ENCODE measurements at regions not wholly inside any gene's neighbourhood (a gene's known extent, or its start where the extent isn't known, plus 50 kb on each side); places are given as distances from the start of the nearest gene placed in this dataset.

GRCh38 chr11:134634897-134635831, 223.1 kb upstream of the B3GAT1 start:
- POLR2A ChIA-PET = no interaction called here
- ATAC-seq (no peak), DNase-seq (no peak)
- Mint-ChIP-seq H3K9me3 (no peaks in the 10 kb centered on the region), H3K27me3 (peaks cover 4 to 16% (median 11%) of the 10 kb centered on the region in 5 donors), H3K4me3 (no peak overlapping the region), H3K4me1 (no peaks in the 10 kb centered on the region), H3K36me3 (no peaks in the 10 kb centered on the region), H3K27ac (no peak overlapping the region)

- POLR2A ChIA-PET = no interaction called here
- no peak overlapping the region for H3K27ac Mint-ChIP-seq
- no peaks in the 10 kb centered on the region for H3K9me3 Mint-ChIP-seq
- H3K27me3 Mint-ChIP-seq = peaks cover 0 to 12% (median 7%) of the 10 kb centered on the region in 5 donors
- no peaks in the 10 kb centered on the region for H3K36me3 Mint-ChIP-seq
- no peak for ATAC-seq
- no peaks in the 10 kb centered on the region for H3K4me1 Mint-ChIP-seq
- no peak for DNase-seq
- no peak overlapping the region for H3K4me3 Mint-ChIP-seq
Observed at GRCh38 chr11:134633276-134633675, 221.2 kb upstream of the B3GAT1 start.

GRCh38 chr11:134632347-134633119, 220.5 kb upstream of the B3GAT1 start:
- no peak overlapping the region for H3K27ac Mint-ChIP-seq
- no peaks in the 10 kb centered on the region for H3K9me3 Mint-ChIP-seq
- no peaks in the 10 kb centered on the region for H3K36me3 Mint-ChIP-seq
- POLR2A ChIA-PET = no interaction called here
- peaks cover 0 to 15% (median 7%) of the 10 kb centered on the region in 5 donors for H3K27me3 Mint-ChIP-seq
- ATAC-seq (no peak), DNase-seq (no peak)
- no peak overlapping the region for H3K4me3 Mint-ChIP-seq
- H3K4me1 Mint-ChIP-seq = no peaks in the 10 kb centered on the region

DNA sequence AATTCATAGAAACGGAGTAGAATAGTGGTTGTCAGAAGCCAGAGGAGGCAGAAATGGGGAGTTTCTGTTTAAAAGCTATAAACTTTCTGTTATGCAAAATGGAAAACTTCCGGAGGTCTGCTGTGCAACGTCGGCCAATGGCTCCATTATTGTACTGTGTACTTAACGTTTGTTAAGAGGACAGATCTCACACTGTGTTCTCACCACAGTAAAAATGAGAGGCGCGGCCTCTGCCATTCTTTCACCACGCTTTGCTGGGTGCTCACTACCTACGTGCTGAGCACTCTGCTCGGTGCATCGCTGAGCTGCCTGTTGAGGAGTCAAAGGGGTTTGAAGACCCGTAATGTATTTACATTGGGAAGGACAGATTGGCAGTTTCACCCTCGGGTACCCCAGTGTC, 218.8 kb upstream of the B3GAT1 start:
- Mint-ChIP-seq H3K4me1 (no peaks in the 10 kb centered on the region), H3K4me3 (no peak overlapping the region), H3K27ac (no peak overlapping the region), H3K36me3 (no peaks in the 10 kb centered on the region), H3K27me3 (peaks cover 0 to 10% (median 7%) of the 10 kb centered on the region in 5 donors), H3K9me3 (no peaks in the 10 kb centered on the region)
- POLR2A ChIA-PET = no interaction called here
- ATAC-seq (no peak), DNase-seq (no peak)

- DNase-seq (no peak), ATAC-seq (no peak)
- no peak overlapping the region for H3K27ac Mint-ChIP-seq
- no peak overlapping the region for H3K4me3 Mint-ChIP-seq
- POLR2A ChIA-PET = no interaction called here
- H3K9me3 Mint-ChIP-seq = no peaks in the 10 kb centered on the region
- no peaks in the 10 kb centered on the region for H3K4me1 Mint-ChIP-seq
- H3K36me3 Mint-ChIP-seq = no peaks in the 10 kb centered on the region
- H3K27me3 Mint-ChIP-seq = peaks cover 0 to 12% (median 6%) of the 10 kb centered on the region in 5 donors
Observed at GRCh38 chr11:134628426-134628825, 216.4 kb upstream of the B3GAT1 start.

DNA sequence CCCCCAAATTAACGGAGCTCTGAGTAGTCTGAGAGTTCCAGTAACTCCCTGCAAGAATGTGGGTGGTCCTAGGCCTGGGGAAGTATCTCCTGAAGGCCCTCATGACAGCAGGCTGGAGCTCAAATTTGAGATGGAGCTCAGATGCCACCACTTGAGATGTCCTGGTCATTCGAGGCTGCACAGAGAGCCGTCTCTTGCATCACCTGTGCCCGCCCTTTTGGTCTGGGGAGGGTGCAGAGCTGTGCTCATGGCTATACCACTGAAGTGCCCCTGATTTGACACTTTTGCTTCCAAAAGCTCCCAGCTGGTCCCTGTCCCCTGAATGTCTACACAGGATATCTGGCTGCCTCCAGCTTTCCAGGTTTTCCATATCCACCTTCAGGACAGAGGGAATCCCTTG, 214.0 kb upstream of the B3GAT1 start:
- POLR2A ChIA-PET = no interaction called here
- DNase-seq (no peak), ATAC-seq (no peak)
- no peak overlapping the region for H3K4me3 Mint-ChIP-seq
- no peaks in the 10 kb centered on the region for H3K36me3 Mint-ChIP-seq
- H3K4me1 Mint-ChIP-seq = no peaks in the 10 kb centered on the region
- peaks cover 0 to 22% (median 5%) of the 10 kb centered on the region in 5 donors for H3K27me3 Mint-ChIP-seq
- H3K9me3 Mint-ChIP-seq = no peaks in the 10 kb centered on the region
- no peak overlapping the region for H3K27ac Mint-ChIP-seq

GRCh38 chr11:134625631-134626030, 213.6 kb upstream of the B3GAT1 start:
- H3K9me3 Mint-ChIP-seq = no peaks in the 10 kb centered on the region
- no peak overlapping the region for H3K4me3 Mint-ChIP-seq
- no peak overlapping the region for H3K27ac Mint-ChIP-seq
- ATAC-seq = no peak
- no peak for DNase-seq
- H3K36me3 Mint-ChIP-seq = no peaks in the 10 kb centered on the region
- POLR2A ChIA-PET = no interaction called here
- peaks cover 0 to 24% (median 5%) of the 10 kb centered on the region in 5 donors for H3K27me3 Mint-ChIP-seq
- H3K4me1 Mint-ChIP-seq = no peaks in the 10 kb centered on the region

- no peak overlapping the region for H3K4me3 Mint-ChIP-seq
- ATAC-seq (no peak), DNase-seq (no peak)
- POLR2A ChIA-PET = no interaction called here
- no peaks in the 10 kb centered on the region for H3K9me3 Mint-ChIP-seq
- H3K4me1 Mint-ChIP-seq = no peaks in the 10 kb centered on the region
- H3K27ac Mint-ChIP-seq = no peak overlapping the region
- no peaks in the 10 kb centered on the region for H3K36me3 Mint-ChIP-seq
- H3K27me3 Mint-ChIP-seq = peaks cover 0 to 28% (median 5%) of the 10 kb centered on the region in 5 donors
Observed at GRCh38 chr11:134625151-134625550, 213.1 kb upstream of the B3GAT1 start.

- Mint-ChIP-seq H3K36me3 (no peaks in the 10 kb centered on the region), H3K9me3 (no peaks in the 10 kb centered on the region), H3K27me3 (peaks cover 0 to 28% (median 5%) of the 10 kb centered on the region in 5 donors), H3K27ac (no peak overlapping the region), H3K4me3 (no peak overlapping the region), H3K4me1 (no peaks in the 10 kb centered on the region)
- DNase-seq (no peak), ATAC-seq (no peak)
- POLR2A ChIA-PET = no interaction called here
Observed at GRCh38 chr11:134624166-134624920, 212.3 kb upstream of the B3GAT1 start.

DNA sequence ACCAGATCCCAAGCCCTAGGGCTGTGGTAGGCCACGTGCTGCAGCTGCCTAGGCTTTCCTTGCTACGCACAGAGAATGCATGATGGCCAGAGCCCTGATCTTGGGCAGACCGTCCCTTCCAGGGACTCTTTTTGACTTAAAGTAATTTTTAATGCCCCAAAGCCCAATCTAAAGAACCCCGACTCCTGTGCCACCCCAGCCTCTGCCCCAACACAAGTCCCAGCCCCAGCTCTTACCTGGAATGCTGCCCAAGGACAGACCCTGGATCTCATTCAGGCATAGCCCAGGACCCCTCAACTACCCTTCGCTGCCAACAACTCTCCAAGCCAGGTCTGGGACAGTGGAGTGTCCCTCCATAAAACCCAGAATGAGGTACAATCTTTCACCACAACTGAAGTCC, 211.7 kb upstream of the B3GAT1 start:
- DNase-seq (no peak), ATAC-seq (no peak)
- no peak overlapping the region for H3K4me3 Mint-ChIP-seq
- H3K27me3 Mint-ChIP-seq = peaks cover 0 to 28% (median 4%) of the 10 kb centered on the region in 5 donors
- POLR2A ChIA-PET = no interaction called here
- no peaks in the 10 kb centered on the region for H3K4me1 Mint-ChIP-seq
- H3K27ac Mint-ChIP-seq = no peak overlapping the region
- no peaks in the 10 kb centered on the region for H3K9me3 Mint-ChIP-seq
- H3K36me3 Mint-ChIP-seq = no peaks in the 10 kb centered on the region

- no peaks in the 10 kb centered on the region for H3K9me3 Mint-ChIP-seq
Observed at GRCh38 chr11:134622458-134622857, 210.4 kb upstream of the B3GAT1 start.

GRCh38 chr11:134617360-134617759, 205.3 kb upstream of the B3GAT1 start:
- ATAC-seq (no peak), DNase-seq (no peak)
- no peaks in the 10 kb centered on the region for H3K9me3 Mint-ChIP-seq
- H3K4me3 Mint-ChIP-seq = no peak overlapping the region
- no peak overlapping the region for H3K27ac Mint-ChIP-seq
- no peaks in the 10 kb centered on the region for H3K4me1 Mint-ChIP-seq
- H3K36me3 Mint-ChIP-seq = no peaks in the 10 kb centered on the region
- POLR2A ChIA-PET = no interaction called here
- peaks cover 2 to 21% (median 7%) of the 10 kb centered on the region in 5 donors for H3K27me3 Mint-ChIP-seq

More at GRCh38 chr11:134622458-134622857, 210.4 kb upstream of the B3GAT1 start:
- Mint-ChIP-seq H3K27ac (no peak overlapping the region), H3K4me3 (no peak overlapping the region), H3K36me3 (no peaks in the 10 kb centered on the region), H3K4me1 (no peaks in the 10 kb centered on the region), H3K27me3 (peaks cover 0 to 23% (median 7%) of the 10 kb centered on the region in 5 donors)
- ATAC-seq (no peak), DNase-seq (no peak)
- POLR2A ChIA-PET = no interaction called here

DNA sequence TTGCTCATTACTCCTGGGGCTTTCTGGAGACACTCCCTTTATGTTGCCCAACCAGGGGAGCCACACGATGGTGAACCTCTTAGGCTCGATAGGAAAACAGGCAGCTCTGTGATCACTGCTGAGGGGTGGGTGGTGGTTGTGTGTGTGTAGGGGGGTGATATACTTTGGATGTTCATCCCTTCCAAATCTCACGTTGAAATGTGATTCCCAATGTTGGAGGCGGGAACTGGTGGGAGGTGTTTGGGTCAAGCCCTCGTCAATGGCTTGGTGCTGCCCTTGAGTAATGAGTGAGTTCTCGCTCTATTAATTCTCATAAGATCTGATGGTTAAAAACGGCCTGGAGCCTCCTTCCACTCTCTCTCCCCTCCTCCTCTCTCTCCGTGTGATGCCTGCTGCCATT, 204.0 kb upstream of the B3GAT1 start:
- Mint-ChIP-seq H3K9me3 (no peaks in the 10 kb centered on the region), H3K4me1 (no peaks in the 10 kb centered on the region), H3K27ac (no peak overlapping the region), H3K27me3 (peaks cover 0 to 21% (median 9%) of the 10 kb centered on the region in 5 donors), H3K4me3 (no peak overlapping the region), H3K36me3 (no peaks in the 10 kb centered on the region)
- POLR2A ChIA-PET = no interaction called here
- ATAC-seq = no peak
- no peak for DNase-seq
